HG03066 (cell line): ENCODE measurements at regions not wholly inside any gene's neighbourhood (a gene's known extent, or its start where the extent isn't known, plus 50 kb on each side); places are given as distances from the start of the nearest gene placed in this dataset.
"Not testable (repeated sequence)": the region's sequence is repeated elsewhere in the genome, so short reads cannot be mapped to it uniquely, and the experiment has no call there.

ENCODE experiments used
- ATAC-seq: cut with Tn5 transposase; IDR thresholded peaks from one replicate; pipeline ENCODE4 v1.9.1; 2021; ENCODE audit warnings: low read depth; ENCODE audit not compliant: unreplicated experiment

DNA sequence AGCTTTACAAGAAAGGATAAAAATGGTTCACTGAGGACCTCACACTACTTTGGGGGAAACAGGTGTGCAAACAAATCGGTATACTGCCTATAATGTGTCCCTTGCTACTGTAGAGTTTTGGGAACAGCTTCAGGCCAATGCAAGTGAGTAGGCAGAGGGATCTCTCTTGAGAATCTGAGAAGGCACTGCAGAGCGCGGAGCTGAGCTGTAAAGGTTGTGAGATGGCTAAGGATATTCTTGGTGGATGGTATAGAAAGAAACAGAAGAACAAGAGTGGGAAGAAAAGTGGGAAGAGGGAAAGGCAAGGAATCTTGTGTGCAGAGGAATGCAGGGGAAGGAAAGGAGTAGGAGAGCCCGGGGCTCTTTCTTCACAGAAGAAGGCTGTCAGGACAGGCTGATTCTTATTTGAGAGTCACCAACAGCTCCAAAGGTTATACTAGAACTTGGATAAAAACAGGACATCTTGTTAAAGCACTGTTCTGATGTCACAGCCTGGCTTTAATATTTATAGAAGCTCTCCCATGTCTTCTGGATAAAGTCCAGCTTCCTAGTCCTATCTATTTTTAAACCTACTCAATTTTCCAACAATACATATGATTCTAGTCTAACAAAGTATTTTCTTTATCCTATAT lies 985.6 kb upstream of the HS3ST1 start:
- ATAC-seq = no peak

DNA sequence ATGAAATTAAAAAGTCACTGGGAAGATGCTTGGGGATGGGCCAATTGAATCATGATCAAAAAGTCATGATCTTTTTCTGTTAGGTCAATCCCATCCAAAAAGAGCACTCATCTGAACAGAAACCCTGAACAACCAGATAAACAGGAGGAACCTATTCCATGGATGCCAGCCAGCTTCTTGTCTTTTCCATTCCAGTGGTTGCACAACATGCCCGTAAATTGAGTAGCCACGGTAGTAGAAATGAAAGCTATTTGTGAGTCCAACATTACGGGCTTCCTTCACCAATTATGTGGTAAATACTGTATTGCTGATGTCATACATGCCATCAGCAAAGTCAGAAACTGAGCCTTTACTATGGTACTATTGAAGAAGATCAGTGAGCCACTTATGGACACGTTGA lies 982.4 kb upstream of the HS3ST1 start:
- no peak for ATAC-seq

DNA sequence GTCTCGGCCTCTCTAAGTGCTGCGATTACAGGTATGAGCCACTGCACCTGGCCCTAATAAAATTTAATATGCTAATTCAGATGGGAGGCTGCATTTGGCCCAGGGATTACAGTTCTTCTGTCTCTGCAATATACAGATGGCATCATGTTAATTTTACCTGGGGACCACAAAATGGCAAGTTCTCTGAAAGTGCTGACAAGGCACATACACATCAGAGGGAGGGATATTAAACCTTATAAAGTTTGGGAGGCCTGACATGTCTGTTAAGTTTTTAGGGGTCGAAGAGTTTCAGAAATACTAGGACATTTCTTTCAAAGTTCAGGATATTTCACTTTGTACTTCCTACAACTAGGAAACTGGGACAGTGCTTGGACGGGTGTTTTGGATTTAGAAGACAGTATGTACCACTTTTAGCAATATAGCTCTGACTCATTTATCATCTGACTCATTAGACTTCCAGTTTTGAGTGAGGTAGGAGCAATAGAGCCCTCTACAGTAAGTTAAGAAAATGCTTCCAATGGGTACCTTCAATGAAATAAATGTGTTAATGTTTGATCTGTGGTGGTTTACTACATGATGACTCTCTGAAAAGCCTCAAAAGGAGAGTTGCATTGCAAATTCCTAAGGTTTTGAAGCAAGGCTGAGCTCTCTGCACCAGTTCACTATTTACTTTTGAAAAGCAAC lies 981.0 kb upstream of the HS3ST1 start:
- ATAC-seq = no peak

DNA sequence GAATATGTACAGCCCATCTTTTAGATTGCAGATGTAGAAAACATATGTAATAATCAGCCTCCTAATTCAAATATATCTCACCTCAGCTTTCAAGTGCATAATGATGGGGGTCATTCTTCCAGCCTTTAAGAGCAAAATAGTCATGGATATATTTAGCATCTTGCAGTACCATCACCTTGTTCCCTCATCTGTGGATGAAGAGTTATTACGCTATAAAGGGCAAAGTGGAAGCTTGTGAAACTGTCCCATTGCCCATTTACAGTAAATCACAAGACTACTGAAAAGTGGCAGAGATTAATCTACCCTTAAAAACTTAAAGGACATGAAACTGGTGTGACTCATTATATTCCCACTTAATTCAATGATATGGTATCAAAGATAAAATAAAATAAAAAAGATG lies 979.7 kb upstream of the HS3ST1 start:
- ATAC-seq = no peak

DNA sequence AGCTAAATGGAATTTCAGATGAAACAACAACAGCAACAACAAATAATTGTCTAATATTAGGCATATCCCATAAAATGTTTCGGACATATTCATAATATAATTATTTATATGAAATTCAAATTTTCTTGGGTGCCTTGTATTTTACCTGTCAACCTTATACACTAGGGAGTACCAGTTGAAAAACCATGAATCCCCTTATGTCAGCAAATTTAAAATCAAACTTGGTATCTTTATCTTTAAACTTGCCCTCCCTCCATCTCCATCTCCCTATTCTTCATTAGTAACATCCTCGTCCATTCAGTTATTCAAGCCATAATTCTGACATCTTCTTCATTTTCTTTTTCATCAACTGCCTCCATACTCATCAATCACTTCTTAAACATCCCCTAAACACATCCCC lies 974.5 kb upstream of the HS3ST1 start:
- ATAC-seq = no peak

DNA sequence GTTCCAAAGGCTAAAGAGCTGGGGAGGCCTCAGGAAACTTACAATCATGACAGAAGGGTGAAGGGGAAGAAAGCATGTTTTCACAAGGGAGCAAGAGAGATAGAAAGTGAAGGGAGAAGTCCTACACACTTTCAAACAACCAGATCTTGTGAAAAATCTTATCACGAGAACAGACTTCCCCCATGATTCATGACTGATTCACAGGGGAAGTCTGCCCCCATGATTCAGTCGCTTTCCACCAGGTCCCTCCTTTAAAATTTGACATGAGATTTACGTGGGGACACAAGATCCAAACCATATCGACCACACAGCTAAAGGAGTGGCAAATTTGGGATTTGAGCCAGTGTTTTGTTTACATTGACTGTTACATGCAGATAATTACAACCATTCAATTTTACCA lies 971.1 kb upstream of the HS3ST1 start:
- no peak for ATAC-seq

DNA sequence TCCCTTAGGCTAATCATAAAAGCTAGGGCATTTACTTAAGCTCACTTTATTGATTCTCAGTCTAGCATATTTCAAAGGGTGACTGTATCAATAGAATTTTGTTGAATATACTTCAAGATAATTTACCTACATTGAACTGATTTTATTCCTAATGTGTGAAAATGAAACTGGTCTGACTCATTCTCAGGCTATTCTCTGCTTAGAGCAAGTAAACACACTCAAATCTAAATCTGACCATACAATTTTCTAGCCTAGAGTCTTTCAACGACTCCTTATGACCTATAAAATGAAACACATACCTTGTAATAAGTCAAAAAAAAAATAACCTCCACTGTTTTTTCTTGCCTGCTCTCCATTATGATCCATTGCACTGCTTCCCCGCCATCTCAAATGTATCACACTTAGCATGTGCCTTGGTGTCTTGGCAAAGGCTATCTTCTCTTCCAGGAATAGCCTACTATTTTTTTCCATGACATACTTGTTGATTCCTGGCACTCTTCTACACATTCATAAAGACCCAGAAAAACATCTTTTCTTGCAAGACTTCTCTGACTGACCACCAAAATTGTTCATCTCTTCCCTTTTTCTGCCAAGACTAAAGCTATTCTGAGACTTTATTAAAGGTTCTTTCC lies 965.1 kb upstream of the HS3ST1 start:
- ATAC-seq = no peak

DNA sequence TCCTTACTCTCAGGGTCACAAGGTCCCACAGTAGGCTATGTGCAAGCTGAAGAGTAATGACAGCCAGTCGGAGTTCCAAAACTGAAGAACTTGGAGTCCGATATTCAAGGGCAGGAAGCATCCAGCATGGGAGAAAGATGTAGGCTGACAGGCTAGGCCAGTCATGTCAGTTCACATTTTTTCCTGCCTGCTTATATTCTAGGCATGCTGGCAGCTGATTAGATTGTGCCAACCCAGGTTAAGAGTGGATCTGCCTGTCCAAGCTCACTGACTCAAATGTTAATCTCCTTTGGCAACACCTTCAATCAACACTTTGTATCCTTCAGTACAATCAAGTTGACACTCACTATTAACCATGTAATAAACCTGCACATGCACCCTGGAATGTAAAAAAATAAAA lies 960.9 kb upstream of the HS3ST1 start:
- no peak for ATAC-seq

DNA sequence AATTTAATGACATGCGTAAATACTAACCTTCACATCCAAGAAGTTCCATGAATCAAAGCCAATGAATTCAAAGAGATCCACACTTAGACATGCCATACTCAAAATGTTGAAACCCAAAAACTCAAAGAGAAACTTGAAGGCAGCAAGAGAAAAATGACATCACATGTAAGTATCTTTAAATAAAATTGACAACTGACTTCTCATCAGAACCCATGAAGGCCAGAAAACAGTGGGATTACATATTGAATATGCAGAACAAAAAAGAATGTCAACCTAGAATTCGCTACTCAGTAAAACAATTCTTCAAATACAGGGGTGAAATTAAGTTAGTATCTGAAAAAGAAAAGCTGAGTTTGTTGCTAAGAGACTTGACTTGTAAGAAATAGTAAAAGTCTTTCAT lies 953.9 kb upstream of the HS3ST1 start:
- ATAC-seq = no peak

DNA sequence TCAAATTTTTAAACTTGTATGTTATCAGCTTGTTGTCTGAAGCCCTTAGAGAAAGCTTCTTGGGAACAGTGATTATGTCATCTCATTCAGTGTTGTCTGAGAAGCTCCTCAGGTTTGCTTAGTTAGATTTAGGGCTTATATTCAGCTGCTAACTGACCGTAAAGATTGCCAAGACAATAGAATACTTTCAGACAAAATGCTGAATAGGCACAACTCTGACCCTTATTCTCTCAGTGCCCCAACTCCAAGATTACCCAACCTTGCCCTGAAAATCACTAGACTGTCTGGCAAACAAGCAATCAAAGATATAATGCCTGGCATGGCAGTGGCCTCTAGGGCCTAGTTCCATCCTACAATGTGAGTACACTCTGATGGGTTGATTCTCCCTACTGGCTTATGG lies 950.5 kb upstream of the HS3ST1 start:
- ATAC-seq = no peak

DNA sequence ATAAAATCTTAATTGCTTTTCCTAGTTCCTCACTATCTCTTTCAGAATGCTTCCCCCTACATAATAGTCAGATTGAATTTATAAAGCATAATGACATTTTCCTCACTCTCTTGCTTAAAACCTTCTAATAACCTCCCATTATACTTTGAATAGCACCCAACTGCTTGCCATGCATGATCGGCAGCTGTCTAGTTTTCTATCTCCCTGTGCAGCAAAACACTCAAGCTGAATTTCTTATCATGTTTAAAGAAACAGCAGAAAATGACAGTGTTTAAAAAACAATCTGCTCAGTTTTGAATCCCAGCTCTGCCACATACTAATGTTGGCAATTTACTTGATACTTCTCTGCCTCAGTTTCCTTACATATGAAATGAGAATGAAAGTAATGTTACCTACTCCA lies 947.1 kb upstream of the HS3ST1 start:
- ATAC-seq = no peak

DNA sequence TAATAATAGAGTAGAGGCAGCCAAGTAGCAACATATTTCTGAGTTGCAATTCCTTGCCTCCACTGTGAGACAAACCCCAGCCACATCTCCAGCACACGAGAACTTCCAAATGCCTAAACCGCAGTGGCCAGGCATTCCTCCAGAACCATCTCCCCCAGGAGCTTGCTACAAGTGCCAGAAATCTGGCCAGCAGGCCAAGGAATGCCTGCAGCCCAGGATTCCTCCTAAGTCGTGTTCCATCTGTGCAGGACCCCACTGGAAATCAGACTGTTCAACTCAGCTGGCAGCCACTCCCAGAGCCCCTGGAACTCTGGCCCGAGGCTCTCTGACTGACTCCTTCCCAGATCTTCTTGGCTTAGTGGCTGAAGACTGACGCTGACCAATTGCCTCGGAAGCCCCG lies 937.2 kb upstream of the HS3ST1 start:
- ATAC-seq = not testable (repeated sequence)

DNA sequence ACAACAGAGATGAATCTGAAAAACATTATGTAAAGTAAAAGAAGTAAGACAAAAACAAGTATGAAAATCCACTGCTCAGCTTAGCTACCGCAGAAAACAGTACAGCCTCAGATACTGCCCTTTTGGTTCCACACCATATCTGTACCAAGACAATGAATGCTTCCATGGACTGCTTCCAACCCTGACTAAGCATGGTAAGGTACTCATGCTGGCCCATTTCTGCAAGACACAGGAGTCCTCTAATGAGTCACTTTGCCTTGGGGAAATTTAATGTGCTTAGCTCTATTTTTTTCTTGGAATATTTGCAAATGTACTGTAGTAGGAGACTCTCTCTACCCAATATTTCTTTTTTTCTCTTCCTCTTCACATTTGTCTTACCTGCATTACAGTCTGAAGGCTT lies 931.7 kb upstream of the HS3ST1 start:
- ATAC-seq = no peak

DNA sequence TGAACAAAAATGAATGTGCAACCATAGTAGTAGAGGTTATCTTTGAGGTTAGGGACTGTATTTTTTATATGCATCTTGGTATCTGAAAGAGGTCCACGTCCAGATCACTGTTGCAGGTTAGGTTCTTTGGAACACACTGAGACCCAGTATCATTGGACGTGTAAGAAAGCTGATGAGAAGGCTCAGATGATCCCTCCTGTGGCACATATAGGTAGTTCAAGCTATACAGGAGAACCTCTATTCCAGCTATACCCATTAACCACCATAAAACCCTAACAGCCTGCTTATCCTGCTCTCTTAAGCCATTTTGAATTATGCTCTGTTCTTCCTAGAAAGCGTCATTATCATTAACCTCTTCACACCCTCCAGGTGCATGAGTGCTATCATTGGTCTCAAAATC lies 930.7 kb upstream of the HS3ST1 start:
- ATAC-seq = no peak

DNA sequence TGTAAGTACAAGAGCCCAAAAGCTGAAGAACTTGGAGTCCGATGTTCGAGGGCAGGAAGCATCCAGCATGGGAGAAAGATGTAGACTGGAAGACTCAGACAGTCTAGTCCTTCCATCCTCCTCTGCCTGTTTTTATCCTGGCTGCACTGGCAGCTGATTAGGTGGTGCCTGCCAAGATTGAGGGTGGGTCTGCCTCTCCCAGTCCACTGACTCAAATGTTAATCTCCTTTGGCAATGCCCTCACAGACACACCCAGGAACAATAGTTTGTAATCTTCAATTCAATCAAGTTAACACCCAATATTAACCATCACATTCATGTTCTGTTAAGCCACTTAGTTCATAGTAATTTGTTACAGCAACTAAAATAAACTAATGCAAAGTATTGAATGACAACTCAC lies 904.4 kb upstream of the HS3ST1 start:
- ATAC-seq = not testable (repeated sequence)

DNA sequence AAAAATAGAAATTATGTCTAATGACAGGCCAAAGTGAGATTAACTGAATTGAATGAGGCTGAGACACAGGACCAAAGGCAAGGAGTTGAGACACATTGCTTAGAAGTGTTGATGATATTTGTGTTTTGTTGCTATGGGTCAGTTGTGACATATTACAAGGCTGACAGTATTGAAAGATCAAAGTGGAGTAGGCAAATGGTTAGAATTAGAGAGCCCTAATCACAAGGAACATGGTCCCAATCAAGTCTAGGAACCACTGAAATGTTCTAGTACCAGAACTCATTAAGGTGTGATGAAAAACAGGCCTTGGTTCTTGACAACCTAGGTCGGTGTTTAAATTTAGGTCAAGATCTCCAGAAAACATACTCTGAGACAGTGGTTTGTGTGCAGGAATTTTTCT lies 896.3 kb upstream of the HS3ST1 start:
- no peak for ATAC-seq

DNA sequence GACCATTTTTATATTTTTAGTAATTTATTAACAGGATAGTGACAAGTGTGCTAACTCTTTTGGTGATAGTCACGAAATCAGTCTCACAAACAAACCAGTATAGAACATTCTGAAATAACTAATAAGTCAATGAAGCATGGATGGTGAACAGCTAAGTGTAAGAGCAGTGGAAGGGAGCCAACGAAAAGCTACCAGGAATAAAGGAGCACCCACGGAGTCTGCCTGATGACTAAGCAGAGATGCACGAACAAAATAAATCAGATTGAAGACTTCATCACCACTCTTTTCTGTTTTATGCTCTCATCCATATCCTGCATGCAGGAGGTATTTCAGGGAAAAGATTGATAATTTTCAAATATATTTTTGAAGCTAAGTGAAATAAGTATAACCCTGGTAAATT lies 891.1 kb upstream of the HS3ST1 start:
- no peak for ATAC-seq

DNA sequence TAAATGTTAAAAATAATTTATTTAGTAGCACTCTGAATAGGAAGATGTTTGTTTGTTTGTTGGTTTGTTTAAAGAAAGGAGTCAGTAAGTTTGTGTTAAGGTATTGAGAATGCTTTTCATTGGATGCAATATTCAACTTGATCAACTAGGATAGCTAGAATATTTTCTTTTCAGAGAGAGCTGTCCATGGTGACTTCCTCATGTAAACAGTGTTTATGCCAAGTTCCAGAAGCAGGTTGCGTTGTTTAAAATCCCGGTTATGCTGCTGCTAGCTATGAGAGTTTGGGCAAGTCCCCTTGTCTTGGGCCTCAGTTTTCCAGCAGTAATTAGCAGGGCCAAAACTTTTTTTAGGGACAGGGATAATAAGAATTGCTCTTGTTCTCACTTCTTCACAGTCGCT lies 876.2 kb upstream of the HS3ST1 start:
- no peak for ATAC-seq

DNA sequence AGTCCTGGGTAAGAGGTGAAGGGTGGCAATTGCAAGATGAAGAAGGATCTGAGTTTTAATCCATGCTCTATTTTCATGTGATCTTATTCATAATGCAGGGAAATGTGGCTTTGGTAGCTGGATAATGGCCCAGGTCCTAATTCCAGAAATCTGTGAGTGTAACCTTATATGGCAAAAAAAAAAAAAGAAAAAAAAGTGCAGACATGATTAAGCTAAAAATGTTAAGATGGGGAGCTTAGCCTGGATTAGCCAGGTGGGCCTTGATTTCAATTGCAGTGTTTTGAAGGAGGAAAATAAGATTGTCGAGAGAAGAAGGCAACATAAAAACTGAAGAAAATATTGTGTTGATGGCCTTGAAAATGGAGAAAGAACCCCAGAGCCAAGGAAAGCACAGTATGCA lies 867.7 kb upstream of the HS3ST1 start:
- ATAC-seq = no peak

DNA sequence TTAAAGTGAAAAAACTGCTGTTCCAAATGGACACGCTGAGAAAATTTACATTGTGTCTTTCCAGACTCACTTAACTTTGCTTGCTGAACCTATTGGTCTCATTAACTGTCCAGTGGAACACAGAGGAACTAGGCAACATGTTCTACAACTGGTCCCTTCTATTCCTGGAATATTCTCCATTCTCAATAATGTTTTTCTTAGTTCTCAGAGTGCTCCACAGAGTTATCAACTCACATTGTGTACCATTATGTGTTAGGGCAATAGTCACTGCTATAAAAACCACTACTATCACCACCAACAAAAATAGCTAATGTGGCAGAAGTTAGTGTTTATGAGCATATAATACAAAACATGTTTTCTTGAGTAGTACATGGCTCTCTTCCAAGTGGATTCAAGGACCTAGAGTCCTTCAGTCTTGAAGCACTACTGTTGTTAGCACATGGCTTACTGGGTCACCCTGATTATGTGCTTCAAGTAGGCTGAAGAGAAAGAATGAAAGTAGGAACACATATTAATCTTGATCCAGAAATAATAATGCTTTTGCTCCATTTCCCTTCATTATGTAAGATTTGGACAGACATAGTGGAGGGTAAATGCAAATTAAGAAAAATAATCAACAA lies 865.3 kb upstream of the HS3ST1 start:
- ATAC-seq = no peak

DNA sequence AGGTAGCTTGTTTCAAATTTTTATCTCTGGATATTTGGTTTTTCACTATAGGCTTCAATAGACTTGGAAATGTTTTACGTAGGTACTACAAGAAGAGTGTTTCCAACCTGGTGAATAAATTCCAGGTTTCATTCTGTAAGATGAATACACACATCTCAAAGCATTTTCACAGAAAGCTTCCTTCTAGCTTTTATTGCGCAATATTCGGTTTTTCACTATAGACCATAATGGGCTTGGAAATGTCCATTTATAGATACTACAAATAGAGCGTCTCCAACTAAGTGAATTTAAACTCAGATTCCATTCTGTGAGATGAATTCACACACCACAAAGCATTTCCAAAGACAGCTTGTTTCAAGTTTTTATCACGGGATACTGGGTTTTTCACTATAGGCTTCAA lies 857.7 kb upstream of the HS3ST1 start:
- ATAC-seq = no peak

DNA sequence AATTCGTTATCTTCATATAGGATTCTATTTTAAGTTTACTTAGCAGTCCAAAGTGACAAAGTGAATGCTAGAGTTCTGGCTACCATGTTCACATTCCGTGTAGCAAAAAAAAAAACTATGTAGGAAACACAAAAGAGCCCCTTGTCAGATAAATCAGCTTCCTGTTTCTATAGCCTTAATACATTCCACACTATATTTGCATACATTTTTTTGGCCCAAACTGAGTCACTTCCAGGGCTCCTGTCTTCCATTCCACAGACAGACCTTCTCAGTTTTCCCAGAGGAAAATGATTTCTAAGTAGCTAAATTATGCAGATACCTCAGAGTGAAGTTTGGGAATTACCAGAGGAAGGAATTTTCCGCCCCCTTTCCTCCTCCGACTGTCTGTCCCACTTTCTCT lies 841.9 kb upstream of the HS3ST1 start:
- no peak for ATAC-seq
